ENCODE measurements at regions not wholly inside any gene's neighbourhood (a gene's known extent, or its start where the extent isn't known, plus 50 kb on each side); places are given as distances from the start of the nearest gene placed in this dataset.

DNA sequence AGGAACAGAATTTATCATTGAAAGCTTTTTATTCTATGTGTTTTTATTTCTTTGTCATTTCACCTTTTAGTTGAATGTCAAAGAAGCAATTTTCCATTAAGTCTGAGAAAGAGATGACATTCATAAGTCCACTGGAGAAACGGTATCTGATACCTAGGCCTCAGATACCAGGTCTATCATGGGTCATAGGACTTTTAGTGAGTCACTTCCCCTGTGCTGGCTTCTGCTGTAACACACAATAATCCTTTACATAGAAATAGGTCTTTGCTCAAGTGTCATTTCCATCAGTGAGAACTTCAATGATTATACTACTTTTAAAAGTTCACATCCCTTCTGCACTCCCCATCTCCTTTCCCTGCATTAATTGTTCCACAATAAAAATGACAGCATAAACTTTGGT lies 125.5 kb upstream of the ARMCX2 start:
- TF ChIP-seq POLR2A (IDR thresholded peaks at IDR 0.05) (no peak), EP300 (IDR thresholded peaks at IDR 0.05) (no peak)
- TF ChIP-seq, protein P1, sequence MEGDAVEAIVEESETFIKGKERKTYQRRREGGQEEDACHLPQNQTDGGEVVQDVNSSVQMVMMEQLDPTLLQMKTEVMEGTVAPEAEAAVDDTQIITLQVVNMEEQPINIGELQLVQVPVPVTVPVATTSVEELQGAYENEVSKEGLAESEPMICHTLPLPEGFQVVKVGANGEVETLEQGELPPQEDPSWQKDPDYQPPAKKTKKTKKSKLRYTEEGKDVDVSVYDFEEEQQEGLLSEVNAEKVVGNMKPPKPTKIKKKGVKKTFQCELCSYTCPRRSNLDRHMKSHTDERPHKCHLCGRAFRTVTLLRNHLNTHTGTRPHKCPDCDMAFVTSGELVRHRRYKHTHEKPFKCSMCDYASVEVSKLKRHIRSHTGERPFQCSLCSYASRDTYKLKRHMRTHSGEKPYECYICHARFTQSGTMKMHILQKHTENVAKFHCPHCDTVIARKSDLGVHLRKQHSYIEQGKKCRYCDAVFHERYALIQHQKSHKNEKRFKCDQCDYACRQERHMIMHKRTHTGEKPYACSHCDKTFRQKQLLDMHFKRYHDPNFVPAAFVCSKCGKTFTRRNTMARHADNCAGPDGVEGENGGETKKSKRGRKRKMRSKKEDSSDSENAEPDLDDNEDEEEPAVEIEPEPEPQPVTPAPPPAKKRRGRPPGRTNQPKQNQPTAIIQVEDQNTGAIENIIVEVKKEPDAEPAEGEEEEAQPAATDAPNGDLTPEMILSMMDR (IDR thresholded peaks at IDR 0.05), result no peak

Measured in suprapubic skin (tissue), 3 donors.